ENCODE measurements at regions not wholly inside any gene's neighbourhood (a gene's known extent, or its start where the extent isn't known, plus 50 kb on each side); places are given as distances from the start of the nearest gene placed in this dataset.
A peak's percentile ranks its signal among the peaks of the same experiment; 100 is the strongest.

- no peak for DNase-seq
- Histone ChIP-seq H3K36me3 (ENCODE audit: control insufficient read depth in 2 of 3, insufficient read depth in 3 of 3, low read length in 3 of 3) (no peaks in the 10 kb centered on the region), H3K9ac (ENCODE audit: low read length in 3 of 3) (no peak overlapping the region), H3K9me3 (ENCODE audit: control insufficient read depth in 2 of 3, insufficient read depth in 1 of 3, low read length in 3 of 3) (no peaks in the 10 kb centered on the region), H3K4me1 (ENCODE audit: control insufficient read depth in 2 of 3, insufficient read depth in 2 of 3, low read depth in 1 of 3, low read length in 3 of 3) (no peaks in the 10 kb centered on the region), H3K27me3 (ENCODE audit: control insufficient read depth, insufficient read depth, low read length) (no peaks in the 10 kb centered on the region), H3K4me3 (ENCODE audit: low read length in 3 of 3) (no peak overlapping the region), H3K27ac (ENCODE audit: low read depth in 2 of 2, low read length in 2 of 2) (no peak overlapping the region)
- TF ChIP-seq, protein P1, sequence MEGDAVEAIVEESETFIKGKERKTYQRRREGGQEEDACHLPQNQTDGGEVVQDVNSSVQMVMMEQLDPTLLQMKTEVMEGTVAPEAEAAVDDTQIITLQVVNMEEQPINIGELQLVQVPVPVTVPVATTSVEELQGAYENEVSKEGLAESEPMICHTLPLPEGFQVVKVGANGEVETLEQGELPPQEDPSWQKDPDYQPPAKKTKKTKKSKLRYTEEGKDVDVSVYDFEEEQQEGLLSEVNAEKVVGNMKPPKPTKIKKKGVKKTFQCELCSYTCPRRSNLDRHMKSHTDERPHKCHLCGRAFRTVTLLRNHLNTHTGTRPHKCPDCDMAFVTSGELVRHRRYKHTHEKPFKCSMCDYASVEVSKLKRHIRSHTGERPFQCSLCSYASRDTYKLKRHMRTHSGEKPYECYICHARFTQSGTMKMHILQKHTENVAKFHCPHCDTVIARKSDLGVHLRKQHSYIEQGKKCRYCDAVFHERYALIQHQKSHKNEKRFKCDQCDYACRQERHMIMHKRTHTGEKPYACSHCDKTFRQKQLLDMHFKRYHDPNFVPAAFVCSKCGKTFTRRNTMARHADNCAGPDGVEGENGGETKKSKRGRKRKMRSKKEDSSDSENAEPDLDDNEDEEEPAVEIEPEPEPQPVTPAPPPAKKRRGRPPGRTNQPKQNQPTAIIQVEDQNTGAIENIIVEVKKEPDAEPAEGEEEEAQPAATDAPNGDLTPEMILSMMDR (IDR thresholded peaks at IDR 0.05; ENCODE audit: borderline replicate concordance, extremely low read depth, insufficient read depth) = no peak
- no peak for FAIRE-seq
- intact Hi-C loops (cut with DNase I) = no loop called here
Observed at GRCh38 chr2:186992597-186992996, 143.6 kb upstream of the ZSWIM2 start.

- H3K4me3 ChIP-seq (ENCODE audit: low read length in 3 of 3) = no peak overlapping the region
- TF ChIP-seq, protein P1 (IDR thresholded peaks at IDR 0.05; ENCODE audit: borderline replicate concordance, extremely low read depth, insufficient read depth) = no peak
- H3K36me3 ChIP-seq (ENCODE audit: control insufficient read depth in 2 of 3, insufficient read depth in 3 of 3, low read length in 3 of 3) = no peaks in the 10 kb centered on the region
- H3K4me1 ChIP-seq (ENCODE audit: control insufficient read depth in 2 of 3, insufficient read depth in 2 of 3, low read depth in 1 of 3, low read length in 3 of 3) = no peaks in the 10 kb centered on the region
- H3K9me3 ChIP-seq (ENCODE audit: control insufficient read depth in 2 of 3, insufficient read depth in 1 of 3, low read length in 3 of 3) = no peaks in the 10 kb centered on the region
- intact Hi-C loops (cut with DNase I) = no loop called here
- no peak overlapping the region for H3K27ac ChIP-seq (ENCODE audit: low read depth in 2 of 2, low read length in 2 of 2)
- DNase-seq = peak in 1 of 5 donors; percentile 30
- no peak for FAIRE-seq
- H3K9ac ChIP-seq (ENCODE audit: low read length in 3 of 3) = no peak overlapping the region
- no peaks in the 10 kb centered on the region for H3K27me3 ChIP-seq (ENCODE audit: control insufficient read depth, insufficient read depth, low read length)
Observed at GRCh38 chr2:186991766-186992417, 142.9 kb upstream of the ZSWIM2 start.

DNA sequence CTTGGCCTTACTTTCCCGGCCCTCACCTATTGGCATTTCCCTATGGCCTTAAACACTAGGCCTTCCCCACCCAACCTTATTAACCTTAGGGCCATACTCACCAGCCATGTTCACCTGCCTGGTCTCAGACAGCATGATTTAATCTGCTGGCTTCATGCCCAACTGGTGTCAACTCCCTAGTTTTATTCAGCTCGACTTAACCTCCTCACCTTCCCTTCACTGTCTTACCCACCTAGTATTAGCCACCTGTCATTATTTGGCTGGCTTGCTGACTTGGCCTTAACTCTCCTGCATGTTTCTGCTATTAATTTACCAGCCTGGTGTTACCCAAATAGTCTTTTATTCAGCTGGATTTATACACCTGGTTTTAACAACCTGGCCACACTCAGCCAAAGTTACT, 136.0 kb upstream of the ZSWIM2 start:
- Histone ChIP-seq H3K4me3 (ENCODE audit: low read length in 3 of 3) (no peak overlapping the region), H3K4me1 (ENCODE audit: control insufficient read depth in 2 of 3, insufficient read depth in 2 of 3, low read depth in 1 of 3, low read length in 3 of 3) (no peaks in the 10 kb centered on the region), H3K36me3 (ENCODE audit: control insufficient read depth in 2 of 3, insufficient read depth in 3 of 3, low read length in 3 of 3) (no peaks in the 10 kb centered on the region), H3K9ac (ENCODE audit: low read length in 3 of 3) (no peak overlapping the region), H3K27ac (ENCODE audit: low read depth in 2 of 2, low read length in 2 of 2) (no peak overlapping the region), H3K9me3 (ENCODE audit: control insufficient read depth in 2 of 3, insufficient read depth in 1 of 3, low read length in 3 of 3) (no peaks in the 10 kb centered on the region), H3K27me3 (ENCODE audit: control insufficient read depth, insufficient read depth, low read length) (no peaks in the 10 kb centered on the region)
- FAIRE-seq = no peak
- intact Hi-C loops (cut with DNase I) = no loop called here
- TF ChIP-seq, protein P1 (IDR thresholded peaks at IDR 0.05; ENCODE audit: borderline replicate concordance, extremely low read depth, insufficient read depth) = no peak
- no peak for DNase-seq

DNA sequence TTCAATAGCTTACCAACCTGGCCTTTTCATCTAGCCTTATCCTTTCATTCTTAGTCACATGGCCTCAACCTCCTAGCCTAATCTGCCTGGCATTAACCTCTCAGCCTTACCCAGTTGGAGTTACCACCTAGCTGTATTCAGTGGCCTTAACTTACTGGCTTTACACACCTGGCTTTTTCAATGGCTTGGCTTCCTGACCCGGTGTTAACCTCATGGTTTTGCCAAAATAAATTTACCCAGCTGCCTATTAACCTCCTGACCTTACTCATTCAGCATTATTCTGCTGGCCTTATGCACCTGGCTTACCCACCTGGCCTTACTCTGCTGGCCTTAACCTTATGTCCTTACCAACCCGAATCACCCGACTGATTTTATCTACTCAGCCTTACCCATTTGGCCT, 135.5 kb upstream of the ZSWIM2 start:
- intact Hi-C loops (cut with DNase I) = no loop called here
- H3K4me3 ChIP-seq (ENCODE audit: low read length in 3 of 3) = no peak overlapping the region
- no peaks in the 10 kb centered on the region for H3K36me3 ChIP-seq (ENCODE audit: control insufficient read depth in 2 of 3, insufficient read depth in 3 of 3, low read length in 3 of 3)
- H3K27me3 ChIP-seq (ENCODE audit: control insufficient read depth, insufficient read depth, low read length) = no peaks in the 10 kb centered on the region
- H3K9me3 ChIP-seq (ENCODE audit: control insufficient read depth in 2 of 3, insufficient read depth in 1 of 3, low read length in 3 of 3) = no peaks in the 10 kb centered on the region
- H3K27ac ChIP-seq (ENCODE audit: low read depth in 2 of 2, low read length in 2 of 2) = no peak overlapping the region
- no peak overlapping the region for H3K9ac ChIP-seq (ENCODE audit: low read length in 3 of 3)
- DNase-seq = no peak
- TF ChIP-seq, protein P1 (IDR thresholded peaks at IDR 0.05; ENCODE audit: borderline replicate concordance, extremely low read depth, insufficient read depth) = no peak
- H3K4me1 ChIP-seq (ENCODE audit: control insufficient read depth in 2 of 3, insufficient read depth in 2 of 3, low read depth in 1 of 3, low read length in 3 of 3) = no peaks in the 10 kb centered on the region
- no peak for FAIRE-seq

Data from kidney (tissue), 13 donors.